HG03432 (cell line): ENCODE measurements at regions not wholly inside any gene's neighbourhood (a gene's known extent, or its start where the extent isn't known, plus 50 kb on each side); places are given as distances from the start of the nearest gene placed in this dataset.

Experiments used
- ATAC-seq: cut with Tn5 transposase; IDR thresholded peaks from one replicate; pipeline ENCODE4 v1.9.1; 2021; ENCODE audit warnings: mild to moderate bottlenecking, moderate library complexity; ENCODE audit not compliant: unreplicated experiment

DNA sequence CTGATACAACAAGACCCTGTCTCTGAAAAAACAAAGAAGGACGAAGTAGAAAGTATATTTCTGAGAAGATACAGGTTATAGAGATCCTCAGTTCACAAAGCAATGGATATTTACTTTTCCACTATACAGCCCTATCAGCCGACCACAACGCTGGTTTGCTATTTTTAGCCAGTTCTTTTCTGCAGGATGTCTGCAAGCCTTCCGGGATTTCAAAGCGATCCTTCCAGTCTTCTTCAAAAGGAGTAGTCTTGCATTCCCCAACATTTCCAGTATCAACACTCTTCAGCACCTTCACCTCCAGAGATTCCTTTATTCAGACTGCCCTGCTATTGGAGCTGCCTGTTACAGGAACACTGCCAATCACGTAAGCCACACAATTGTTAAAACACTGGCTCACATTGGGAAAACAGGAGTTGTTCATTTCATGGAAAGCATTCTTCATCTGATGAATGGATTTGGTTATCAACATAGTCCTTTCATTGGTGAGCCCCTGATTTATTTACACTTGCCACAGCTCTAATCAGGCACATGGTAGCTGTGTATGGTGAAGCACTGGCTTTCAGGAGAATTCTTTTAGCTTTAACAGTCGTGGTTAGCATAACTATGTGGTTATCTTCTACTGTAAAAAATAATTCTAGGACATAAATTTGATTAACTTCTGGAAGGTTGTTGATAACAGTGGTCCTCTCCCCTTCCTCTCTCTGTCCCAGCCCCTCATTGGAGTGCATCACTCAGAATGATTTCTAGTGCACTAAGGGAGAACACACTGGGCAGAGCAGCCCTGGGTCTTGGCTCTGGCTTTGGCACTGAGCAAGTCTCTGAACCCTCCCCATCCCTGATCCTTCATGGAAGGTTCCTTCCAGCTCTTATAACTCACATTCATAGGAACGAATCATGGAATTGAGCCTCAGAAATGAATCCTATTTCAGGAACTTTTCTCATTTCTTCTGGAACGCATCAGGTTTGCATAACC lies 109.9 kb upstream of the SORBS2 start:
- ATAC-seq, result no peak

GRCh38 chr4:185924458-185925044 lies 112.6 kb upstream of the SORBS2 start:
- no peak for ATAC-seq

- ATAC-seq, result no peak
These were observed 113.9 kb upstream of the SORBS2 start for GRCh38 chr4:185925910-185926360.

GRCh38 chr4:185931375-185931774 lies 119.4 kb upstream of the SORBS2 start:
- no peak for ATAC-seq

DNA sequence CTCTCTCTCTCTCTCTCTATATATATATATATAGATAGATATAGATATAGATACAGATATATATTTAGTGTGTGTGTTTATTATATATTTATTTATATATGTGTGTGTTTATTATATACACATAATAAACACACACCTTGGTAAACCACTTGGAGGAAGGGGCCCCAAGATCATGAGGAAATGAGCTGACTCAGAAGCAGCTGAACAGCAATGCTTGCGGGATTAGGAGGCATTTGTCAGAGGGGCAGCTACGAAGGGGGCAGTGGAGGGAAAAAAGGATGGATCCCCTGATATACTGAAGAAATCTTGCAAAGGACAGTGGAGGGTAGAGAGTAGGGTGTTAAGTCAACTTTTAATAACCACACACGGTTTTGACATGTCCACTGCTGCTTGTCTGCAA lies 120.0 kb upstream of the SORBS2 start:
- ATAC-seq, result no peak

DNA sequence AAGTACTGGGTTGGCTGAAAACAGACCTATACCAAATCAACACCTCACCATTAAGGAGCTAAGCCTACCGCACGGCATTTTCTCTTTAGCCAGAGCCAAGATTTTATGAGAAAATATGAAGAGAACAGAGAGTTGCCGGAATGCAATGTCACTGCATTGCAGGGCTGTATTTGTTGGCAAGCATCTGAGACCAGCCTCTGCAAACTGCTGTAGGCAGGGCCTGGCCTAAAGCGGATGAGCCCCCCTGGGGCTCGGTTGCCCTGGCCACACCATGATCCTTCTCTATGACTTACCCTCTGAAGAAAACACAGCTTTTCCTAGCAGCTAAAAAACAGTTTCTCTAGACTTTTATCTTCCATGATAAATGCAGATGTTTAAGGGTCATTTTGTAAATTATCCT lies 120.5 kb upstream of the SORBS2 start:
- ATAC-seq, result no peak

DNA sequence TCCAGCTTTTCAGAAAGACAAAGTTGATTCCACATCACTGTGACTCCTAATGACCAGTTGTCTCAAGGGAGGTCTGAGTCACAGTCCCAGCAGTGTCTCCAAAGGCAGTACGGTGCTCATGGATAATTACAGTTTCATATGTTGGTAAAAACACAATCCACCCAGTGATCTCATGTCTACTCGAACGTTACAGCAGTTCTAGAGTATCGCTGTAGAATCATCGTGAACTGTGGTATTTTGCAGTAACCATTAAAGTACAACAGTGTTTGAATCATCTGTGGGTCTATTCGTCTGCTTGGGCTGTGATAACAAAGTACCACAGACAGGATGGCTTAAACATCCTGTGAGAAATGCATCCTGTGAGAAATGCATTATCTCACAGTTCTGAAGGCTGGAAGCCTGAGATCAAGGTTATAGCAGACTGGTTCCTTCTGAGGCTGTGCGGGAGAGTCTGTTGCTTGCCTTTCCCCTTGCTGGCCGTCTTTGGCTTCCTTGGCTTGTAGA lies 121.1 kb upstream of the SORBS2 start:
- no peak for ATAC-seq

DNA sequence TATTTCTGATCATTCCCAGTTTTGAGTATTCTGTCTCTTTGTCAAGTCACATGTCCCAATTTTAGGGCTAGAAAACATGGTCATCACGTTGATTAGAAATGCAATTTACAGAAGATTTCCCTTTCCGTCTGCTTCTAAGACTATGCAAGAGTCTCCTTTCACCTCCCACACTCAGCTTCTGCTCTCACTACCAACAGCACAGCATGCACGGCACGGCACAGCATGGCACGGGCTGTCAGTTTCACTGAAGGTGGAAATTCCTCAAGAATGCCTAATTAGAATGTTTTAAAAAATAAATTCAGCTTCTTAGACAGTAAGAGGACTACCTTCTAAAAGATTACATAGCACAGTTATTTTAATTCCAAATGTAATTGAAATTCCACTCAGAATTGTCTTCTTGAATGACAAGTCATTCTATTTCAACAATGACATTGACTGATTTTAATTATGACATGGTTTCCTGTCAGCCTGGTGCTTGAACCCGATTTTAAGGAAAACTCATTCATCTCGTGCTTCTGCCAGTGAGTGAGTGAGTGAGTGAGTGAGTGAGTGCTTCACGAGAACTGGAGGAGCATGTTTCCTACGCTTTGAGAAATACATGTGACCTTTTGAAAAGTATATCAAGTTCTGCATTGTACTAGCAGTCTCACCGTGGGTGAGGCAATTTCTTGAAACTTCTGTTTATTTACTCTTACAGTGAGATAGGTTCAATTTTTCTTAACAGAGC lies 124.8 kb upstream of the SORBS2 start:
- no peak for ATAC-seq

DNA sequence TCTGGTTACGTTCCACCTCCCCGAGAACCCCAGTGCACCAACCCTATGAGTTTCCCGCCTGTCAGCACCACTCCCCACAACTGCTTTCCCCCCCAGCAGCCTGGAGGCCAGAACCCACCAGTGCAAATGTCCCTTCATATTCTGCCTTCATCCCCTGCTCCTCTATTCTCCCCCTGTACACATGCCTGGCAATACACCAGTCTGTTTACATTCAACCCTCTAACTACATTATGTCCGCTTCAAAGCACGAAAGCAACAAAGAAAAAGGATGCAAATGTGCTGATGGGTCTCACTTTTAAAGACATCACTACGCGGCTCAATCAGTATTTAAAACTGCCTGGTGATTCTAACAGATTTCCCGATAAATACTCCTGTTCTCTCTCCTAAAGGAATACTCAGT lies 126.7 kb upstream of the SORBS2 start:
- no peak for ATAC-seq

DNA sequence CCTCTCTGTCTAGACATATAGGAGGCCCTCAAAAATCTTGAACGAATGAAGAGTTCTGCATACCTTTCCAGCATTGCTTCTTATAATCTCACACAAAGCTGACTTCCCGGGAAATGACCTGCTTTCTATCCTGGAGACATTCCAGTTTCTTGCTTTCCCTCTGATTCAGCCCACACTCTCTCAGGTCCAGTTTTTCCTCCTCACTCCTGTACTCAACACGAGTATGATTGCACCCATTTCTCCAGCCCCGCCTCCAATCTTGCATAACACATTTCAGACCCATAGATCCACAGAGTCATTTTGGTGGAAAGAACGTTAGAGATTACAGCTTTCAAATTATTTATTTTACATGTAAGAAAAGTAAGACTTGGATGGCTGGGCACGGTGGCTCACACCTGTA lies 127.5 kb upstream of the TLR3 start:
- no peak for ATAC-seq

DNA sequence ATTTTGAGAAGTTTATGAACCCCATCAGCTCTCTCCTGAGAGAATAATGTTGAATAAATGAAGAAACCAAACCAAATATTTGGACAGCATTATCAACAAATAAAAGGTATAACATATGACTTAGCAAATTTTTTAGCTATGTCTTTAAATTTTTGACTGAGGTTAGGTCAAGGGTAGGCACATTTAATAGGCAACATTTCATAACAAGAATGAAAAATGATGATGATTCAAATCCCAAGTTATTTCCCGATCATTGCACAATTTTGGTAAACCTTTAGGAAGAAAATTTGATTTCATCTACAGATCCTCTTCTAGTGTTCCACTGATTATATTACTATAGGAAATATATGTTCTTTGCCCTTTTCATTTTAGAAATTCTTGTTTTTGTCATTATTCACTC lies 123.7 kb upstream of the TLR3 start:
- ATAC-seq, result no peak

DNA sequence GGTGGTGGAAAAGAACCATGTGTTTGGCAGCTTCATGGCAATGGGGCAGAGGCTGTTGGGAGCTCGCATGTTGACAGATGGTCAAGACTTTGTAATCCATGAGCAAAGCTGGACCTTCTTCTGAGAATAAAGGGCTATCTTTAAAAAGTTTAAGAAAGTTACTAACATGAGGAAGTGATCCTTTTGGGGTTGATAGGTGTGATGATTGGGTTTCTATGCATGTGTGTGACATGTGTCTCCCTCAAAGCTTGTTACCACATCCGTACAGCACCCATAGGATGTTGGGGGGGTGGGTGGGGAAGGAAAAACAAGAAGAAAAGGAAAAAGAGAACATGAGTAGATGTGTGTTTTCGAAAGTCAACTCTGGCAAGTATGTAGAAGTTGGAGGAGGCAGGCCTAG lies 123.0 kb upstream of the TLR3 start:
- no peak for ATAC-seq

GRCh38 chr4:185950891-185951290 lies 118.1 kb upstream of the TLR3 start:
- no peak for ATAC-seq

GRCh38 chr4:185955151-185955770 lies 113.7 kb upstream of the TLR3 start:
- no peak for ATAC-seq

DNA sequence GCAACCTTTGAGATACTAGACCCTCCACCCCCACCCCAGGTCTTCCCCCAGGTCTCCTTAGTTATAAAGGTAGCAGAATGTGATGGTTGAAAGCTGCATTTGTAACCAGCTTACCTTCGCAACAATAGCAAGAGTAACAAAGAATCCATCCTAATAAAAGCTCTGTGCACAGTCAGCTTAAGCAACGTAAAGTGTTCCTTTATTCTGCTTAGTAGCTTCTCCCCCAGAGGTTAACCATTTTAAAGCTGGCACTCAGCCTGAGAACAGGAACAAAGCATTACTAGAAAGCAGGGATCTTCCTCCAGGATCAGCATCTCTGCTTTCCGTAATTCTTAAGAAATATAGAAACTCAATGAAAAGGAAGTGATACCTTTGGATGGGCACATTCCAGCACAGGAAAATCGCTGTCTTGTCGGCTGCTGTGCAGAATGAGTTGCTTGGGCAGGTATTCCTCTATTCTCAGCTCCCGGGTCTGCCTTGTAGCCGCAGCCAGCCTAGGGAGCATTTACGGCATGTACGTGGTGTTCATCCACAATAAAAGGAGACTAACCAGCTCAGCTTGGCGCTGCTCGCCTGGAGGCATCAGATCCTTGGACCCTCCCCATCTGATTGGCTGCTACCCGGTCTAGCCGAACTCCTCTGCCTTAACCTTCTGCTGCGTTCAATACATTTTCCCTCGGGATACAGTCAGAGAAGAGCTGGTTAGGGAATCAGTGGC lies 113.0 kb upstream of the TLR3 start:
- no peak for ATAC-seq

GRCh38 chr4:185956544-185956940 lies 112.4 kb upstream of the TLR3 start:
- ATAC-seq, result no peak

GRCh38 chr4:185958094-185958747 lies 110.7 kb upstream of the TLR3 start:
- no peak for ATAC-seq

- peak; percentile 84 for ATAC-seq
These were observed 103.3 kb upstream of the TLR3 start for GRCh38 chr4:185965426-185966384.

DNA sequence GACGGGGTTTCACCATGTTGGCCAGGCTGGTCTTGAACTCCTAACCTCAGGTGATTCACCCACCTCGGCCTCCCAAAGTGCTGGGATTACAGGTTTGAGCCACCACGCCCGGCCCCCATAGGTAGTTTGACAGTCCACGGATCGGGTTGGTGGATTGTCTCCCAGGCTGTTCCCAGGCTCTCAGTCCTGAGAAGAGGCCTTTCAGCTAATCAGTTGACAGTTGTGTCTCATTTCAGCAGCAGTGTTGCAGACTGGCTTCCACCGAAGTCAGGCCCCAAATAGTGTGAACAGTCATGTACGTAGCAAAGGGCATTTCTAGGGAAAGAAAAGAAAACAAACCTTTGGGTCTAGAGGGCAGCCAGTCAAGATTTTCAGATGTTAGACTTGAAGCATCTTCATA lies 102.4 kb upstream of the TLR3 start:
- ATAC-seq, result no peak
